Gastroesophageal sphincter (tissue), 4 donors: ENCODE measurements at regions not wholly inside any gene's neighbourhood (a gene's known extent, or its start where the extent isn't known, plus 50 kb on each side); places are given as distances from the start of the nearest gene placed in this dataset.

Source experiments
- ATAC-seq: fragments of 150-250 bp; one replicate; pipeline ENCODE4 v1.9.1; 2016; ENCODE audit warnings: mild to moderate bottlenecking, moderate library complexity
- H3K27ac ChIP-seq, 4 donors: fragments of 200-600 bp; sonication (generic) in 3 of 4; 1 replicate in 3 of 4; 2 replicates in 1 of 4; pipeline ENCODE4 v1.5.1; 2016 to 2019
- H3K27me3 ChIP-seq: fragments of 200-600 bp; sonication (generic); one replicate; pipeline ENCODE4 v1.5.1; 2019
- H3K36me3 ChIP-seq, 2 donors: fragments of 200-600 bp; sonication (generic); one replicate each; pipeline ENCODE4 v1.5.1; 2019; ENCODE audit warnings: control low read depth in 1 of 2
- H3K4me1 ChIP-seq, 3 donors: fragments of 200-600 bp; sonication (generic); 1 replicate in 2 of 3; 2 replicates in 1 of 3; pipeline ENCODE4 v1.5.1; 2016 to 2019; ENCODE audit warnings: control low read depth in 2 of 3
- H3K4me3 ChIP-seq, 2 donors: fragments of 200-600 bp; sonication (generic); one replicate each; pipeline ENCODE4 v1.5.1; 2019; ENCODE audit warnings: mild to moderate bottlenecking in 1 of 2, moderate library complexity in 1 of 2
- H3K9me3 ChIP-seq, 3 donors: fragments of 200-600 bp; sonication (generic); one replicate each; pipeline ENCODE4 v1.5.1; 2017 to 2019; ENCODE audit warnings: control low read depth in 2 of 3
- EP300 ChIP-seq: sonication (generic); formaldehyde crosslinking; IDR thresholded peaks from one replicate; pipeline ENCODE4 v1.6.1; 2017; ENCODE audit warnings: antibody characterized with exemption, mild to moderate bottlenecking
- POLR2A ChIP-seq, 2 donors: fragments of 450-650 bp; IDR thresholded peaks; one replicate each; pipeline ENCODE4 v1.6.1; 2017; ENCODE audit warnings: antibody characterized with exemption in 2 of 2, mild to moderate bottlenecking in 2 of 2, moderate library complexity in 1 of 2
- POLR2AphosphoS5 ChIP-seq: sonication (generic); formaldehyde crosslinking; IDR thresholded peaks from one replicate; pipeline ENCODE4 v1.6.1; 2017; ENCODE audit warnings: antibody characterized with exemption
- WGBS, 2 donors: methylation state at CpG; one replicate each; pipeline ENCODE4 v1.1.5; 2018; ENCODE audit warnings: low coverage in 1 of 2; 5-methylcytosine and 5-hydroxymethylcytosine counted together
- TF ChIP-seq, protein P1 (sequence below), 4 experiments: fragments of 200-600 bp in 2 of 4; fragments of 450-650 bp in 2 of 4; sonication (generic) in 1 of 4; IDR thresholded peaks; one replicate each; pipeline ENCODE4 v1.5.1; 2017 to 2019; ENCODE audit warnings: antibody characterized with exemption in 4 of 4, mild to moderate bottlenecking in 2 of 4, moderate library complexity in 2 of 4

DNA sequence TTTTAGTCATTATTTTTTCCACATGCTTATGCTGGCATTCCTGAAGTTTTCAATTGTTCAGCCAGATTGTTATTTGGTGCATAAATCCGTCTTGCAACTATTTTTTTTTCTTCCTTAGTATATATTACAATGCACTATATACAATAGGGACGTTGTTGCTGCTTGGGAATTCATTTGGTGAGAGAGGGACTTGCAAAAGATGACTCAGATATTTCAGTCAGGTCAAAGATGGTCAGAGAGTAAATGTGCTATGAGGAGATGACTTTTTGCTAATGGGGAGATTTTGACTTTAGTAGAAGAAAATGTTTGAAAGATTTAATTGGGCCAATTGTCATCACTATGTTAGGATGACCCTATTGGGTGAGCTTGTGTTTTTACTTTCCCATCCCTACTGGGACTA, 348.4 kb upstream of the MTPN start:
- WGBS, 2 donors, result 10% methylated on average over 2 of the region's 2 CpGs; no CpG with 5 or more reads in 1 of the 2 donors
- Histone ChIP-seq H3K4me3 (no peak overlapping the region), H3K36me3 (no peaks in the 10 kb centered on the region), H3K27me3 (no peaks in the 10 kb centered on the region), H3K27ac (no peak overlapping the region), H3K9me3 (no peaks in the 10 kb centered on the region), H3K4me1 (peaks cover 0 to 5% (median 0%) of the 10 kb centered on the region in 3 donors)
- TF ChIP-seq, protein P1, sequence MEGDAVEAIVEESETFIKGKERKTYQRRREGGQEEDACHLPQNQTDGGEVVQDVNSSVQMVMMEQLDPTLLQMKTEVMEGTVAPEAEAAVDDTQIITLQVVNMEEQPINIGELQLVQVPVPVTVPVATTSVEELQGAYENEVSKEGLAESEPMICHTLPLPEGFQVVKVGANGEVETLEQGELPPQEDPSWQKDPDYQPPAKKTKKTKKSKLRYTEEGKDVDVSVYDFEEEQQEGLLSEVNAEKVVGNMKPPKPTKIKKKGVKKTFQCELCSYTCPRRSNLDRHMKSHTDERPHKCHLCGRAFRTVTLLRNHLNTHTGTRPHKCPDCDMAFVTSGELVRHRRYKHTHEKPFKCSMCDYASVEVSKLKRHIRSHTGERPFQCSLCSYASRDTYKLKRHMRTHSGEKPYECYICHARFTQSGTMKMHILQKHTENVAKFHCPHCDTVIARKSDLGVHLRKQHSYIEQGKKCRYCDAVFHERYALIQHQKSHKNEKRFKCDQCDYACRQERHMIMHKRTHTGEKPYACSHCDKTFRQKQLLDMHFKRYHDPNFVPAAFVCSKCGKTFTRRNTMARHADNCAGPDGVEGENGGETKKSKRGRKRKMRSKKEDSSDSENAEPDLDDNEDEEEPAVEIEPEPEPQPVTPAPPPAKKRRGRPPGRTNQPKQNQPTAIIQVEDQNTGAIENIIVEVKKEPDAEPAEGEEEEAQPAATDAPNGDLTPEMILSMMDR (IDR thresholded peaks at IDR 0.05), result no peak
- TF ChIP-seq POLR2A (IDR thresholded peaks at IDR 0.05) (no peak), POLR2AphosphoS5 (no peak), EP300 (no peak)
- no peak for ATAC-seq

DNA sequence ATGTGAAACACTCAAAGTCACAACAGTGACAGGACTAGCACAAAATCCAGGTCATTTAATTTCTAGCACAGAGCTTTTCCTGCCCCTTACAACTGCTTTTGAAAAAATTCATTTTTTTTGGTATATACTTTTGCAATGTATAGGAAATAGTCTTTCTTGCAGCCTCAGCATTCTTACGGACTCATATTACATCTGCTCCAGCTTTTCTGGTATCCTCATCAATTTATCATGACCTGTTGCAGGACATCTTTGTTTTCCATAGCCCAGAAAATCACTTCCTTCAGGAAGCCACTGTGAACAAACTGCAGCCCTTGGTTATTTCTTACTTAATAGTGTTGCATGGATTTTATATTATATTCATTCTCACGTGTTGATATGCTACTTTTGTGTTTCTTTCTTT, 347.9 kb upstream of the MTPN start:
- ATAC-seq, result no peak
- no peaks in the 10 kb centered on the region for H3K9me3 ChIP-seq
- H3K4me1 ChIP-seq, result peaks cover 0 to 5% (median 0%) of the 10 kb centered on the region in 3 donors
- H3K4me3 ChIP-seq, result no peak overlapping the region
- no peak overlapping the region for H3K27ac ChIP-seq
- 23 to 62% methylated on average over 2 of the region's 2 CpGs for WGBS, 2 donors
- TF ChIP-seq, protein P1 (IDR thresholded peaks at IDR 0.05), result no peak
- TF ChIP-seq EP300, result no peak
- no peak for TF ChIP-seq POLR2AphosphoS5
- no peak for TF ChIP-seq POLR2A (IDR thresholded peaks at IDR 0.05)
- H3K27me3 ChIP-seq, result no peaks in the 10 kb centered on the region
- no peaks in the 10 kb centered on the region for H3K36me3 ChIP-seq

DNA sequence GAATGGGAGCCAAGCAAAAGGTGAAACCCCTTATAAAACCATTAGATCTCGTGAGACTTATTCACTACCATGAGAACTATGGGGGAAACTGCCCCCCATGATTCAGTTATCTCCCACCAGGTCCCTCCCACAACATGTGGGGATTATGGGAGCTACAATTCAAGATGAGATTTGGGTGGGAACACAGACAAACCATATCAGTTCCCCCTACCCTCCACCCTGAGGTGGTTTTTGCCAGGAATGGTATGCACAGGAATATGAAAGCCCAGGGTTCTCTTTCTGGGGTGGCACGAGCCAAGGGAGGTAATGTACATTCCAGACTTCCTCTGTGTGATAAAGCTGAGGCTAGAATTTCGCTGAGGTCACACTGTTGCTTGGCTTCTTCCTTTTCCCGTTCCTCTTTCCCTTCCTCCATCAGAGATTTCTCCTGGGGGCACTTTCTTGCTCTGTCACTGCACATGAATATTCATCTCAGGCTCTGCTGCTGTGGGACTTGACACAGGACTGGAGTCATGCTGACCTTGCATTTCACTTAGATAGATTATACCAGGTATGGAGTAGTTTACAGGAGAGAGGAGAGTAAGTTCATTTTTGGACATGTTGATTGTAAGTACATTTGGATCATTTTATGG, 347.0 kb upstream of the MTPN start:
- TF ChIP-seq EP300, result no peak
- no peak for TF ChIP-seq POLR2A (IDR thresholded peaks at IDR 0.05)
- TF ChIP-seq, protein P1 (IDR thresholded peaks at IDR 0.05), result no peak
- no peak for TF ChIP-seq POLR2AphosphoS5
- Histone ChIP-seq H3K36me3 (no peaks in the 10 kb centered on the region), H3K4me1 (peaks cover 0 to 5% (median 0%) of the 10 kb centered on the region in 3 donors), H3K27me3 (no peaks in the 10 kb centered on the region), H3K4me3 (no peak overlapping the region), H3K27ac (no peak overlapping the region), H3K9me3 (no peaks in the 10 kb centered on the region)
- WGBS, 2 donors, result 72 to 82% methylated on average over 4 of the region's 4 CpGs
- no peak for ATAC-seq

DNA sequence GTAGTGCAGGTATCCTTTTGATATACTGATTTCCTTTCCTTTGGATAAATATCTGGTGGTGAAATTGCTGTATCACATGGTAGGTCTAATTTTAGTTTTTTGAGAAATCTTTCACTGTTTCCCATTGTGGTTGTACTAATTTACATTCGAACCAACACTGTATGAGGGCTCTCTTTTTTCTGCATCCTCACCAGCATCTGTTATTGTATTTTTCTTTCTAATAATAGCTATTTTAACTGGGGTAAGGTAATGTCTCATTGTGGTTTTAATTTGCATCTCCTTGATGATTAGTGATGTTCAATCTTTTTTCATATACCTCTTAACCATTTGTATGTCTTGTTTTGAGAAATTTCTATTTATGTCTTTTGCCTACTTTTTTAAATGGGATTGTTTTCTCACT, 335.4 kb upstream of the MTPN start:
- 80 to 83% methylated on average over 1 of the region's 1 CpG for WGBS, 2 donors
- no peak overlapping the region for H3K4me3 ChIP-seq
- no peaks in the 10 kb centered on the region for H3K27me3 ChIP-seq
- no peaks in the 10 kb centered on the region for H3K4me1 ChIP-seq
- no peak for ATAC-seq
- peaks cover 0 to 26% (median 0%) of the 10 kb centered on the region in 3 donors for H3K9me3 ChIP-seq
- H3K27ac ChIP-seq, result no peak overlapping the region
- H3K36me3 ChIP-seq, result no peaks in the 10 kb centered on the region
- TF ChIP-seq EP300 (no peak), POLR2A (IDR thresholded peaks at IDR 0.05) (no peak), POLR2AphosphoS5 (no peak)
- TF ChIP-seq, protein P1 (IDR thresholded peaks at IDR 0.05), result no peak

DNA sequence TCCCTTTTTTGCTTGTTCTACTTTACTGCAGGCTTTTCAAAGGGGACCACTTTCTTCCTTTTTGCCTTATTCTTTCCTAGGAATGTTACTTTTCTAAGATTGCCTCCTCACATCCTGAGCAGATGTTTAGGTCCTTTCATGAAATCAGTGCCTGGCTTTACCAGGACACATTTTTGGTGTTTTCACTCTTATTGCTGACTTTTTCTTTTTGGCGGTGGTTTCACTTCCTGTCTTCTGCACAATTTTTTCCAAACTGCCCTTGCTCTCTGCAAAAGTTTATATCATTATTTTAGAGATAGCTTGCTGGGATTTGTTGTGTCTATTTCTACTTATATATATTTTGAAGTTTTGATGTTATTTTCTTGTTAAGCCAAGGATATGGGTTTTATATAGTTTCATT, 332.2 kb upstream of the MTPN start:
- no peak for ATAC-seq
- no peak overlapping the region for H3K27ac ChIP-seq
- H3K9me3 ChIP-seq, result peaks cover 0 to 10% (median 0%) of the 10 kb centered on the region in 3 donors
- no peak overlapping the region for H3K4me3 ChIP-seq
- TF ChIP-seq, protein P1 (IDR thresholded peaks at IDR 0.05), result no peak
- TF ChIP-seq POLR2AphosphoS5, result no peak
- TF ChIP-seq POLR2A (IDR thresholded peaks at IDR 0.05), result no peak
- TF ChIP-seq EP300, result no peak
- H3K4me1 ChIP-seq, result no peaks in the 10 kb centered on the region
- H3K36me3 ChIP-seq, result no peaks in the 10 kb centered on the region
- WGBS, 2 donors, result 83% methylated on average over 1 of the region's 1 CpG; no CpG with 5 or more reads in 1 of the 2 donors
- no peaks in the 10 kb centered on the region for H3K27me3 ChIP-seq
